CD4-positive, alpha-beta T cell treated with Interferon alpha-2 for 1 hour (primary cell): ENCODE measurements at regions not wholly inside any gene's neighbourhood (a gene's known extent, or its start where the extent isn't known, plus 50 kb on each side); places are given as distances from the start of the nearest gene placed in this dataset.

Experiments
- DNase-seq, 2 donors: peaks; one replicate each; pipeline ENCODE4 v3.0.0-alpha.2; 2020 to 2022

DNA sequence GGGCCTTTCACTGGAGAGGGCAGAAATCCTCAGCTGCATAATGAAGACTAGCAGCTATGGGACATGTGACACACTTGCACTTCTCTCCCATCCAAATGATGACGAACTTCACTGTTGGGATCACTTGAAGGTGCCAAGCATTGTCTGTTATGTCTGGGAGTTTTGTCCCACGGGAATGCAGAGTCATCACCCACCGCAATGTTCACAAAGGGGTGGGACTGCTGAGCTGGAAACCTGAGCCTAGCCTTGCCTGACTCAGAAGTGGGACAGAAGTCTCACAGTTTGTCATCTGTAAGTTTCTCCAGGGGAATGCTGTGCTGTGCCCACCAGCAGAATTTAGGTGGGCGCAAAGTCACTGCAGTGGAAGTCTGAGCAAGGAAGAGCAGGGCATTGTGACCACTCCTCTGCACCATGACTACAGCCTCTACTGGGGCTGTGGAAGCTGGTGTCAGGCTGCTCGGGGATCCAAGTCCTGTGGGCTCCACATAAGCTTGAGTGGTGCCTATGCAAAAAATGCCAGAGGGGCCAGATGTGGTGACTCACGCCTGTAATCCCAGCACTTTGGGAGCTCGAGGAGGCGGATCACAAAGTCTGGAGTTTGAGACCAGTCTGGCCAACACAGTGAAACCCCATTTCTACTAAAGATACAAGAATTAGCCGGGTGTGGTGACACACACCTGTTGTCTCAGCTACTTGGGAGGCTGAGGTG, 472.0 kb upstream of the CNTNAP2 start:
- DNase-seq, result no peak

DNA sequence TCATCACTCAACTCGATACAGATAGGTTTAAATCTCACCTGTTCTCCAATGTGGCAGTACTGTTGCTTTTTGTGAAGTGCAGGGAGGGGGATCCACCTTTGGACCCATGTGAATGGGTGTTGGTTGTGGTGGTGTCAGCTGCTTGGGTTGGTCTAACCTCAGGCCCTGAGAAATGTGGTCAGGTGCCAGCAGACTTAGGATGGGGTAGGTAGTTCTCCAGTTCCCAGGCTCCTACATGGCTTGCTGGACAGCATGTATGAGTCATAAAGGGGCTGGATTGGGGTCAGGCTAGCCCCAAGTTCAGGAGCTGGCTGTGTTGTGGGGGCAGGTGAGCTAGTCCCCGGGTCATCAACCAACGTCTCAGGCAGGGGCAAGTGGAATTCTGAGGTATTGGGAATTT, 472.6 kb upstream of the CNTNAP2 start:
- no peak for DNase-seq

DNA sequence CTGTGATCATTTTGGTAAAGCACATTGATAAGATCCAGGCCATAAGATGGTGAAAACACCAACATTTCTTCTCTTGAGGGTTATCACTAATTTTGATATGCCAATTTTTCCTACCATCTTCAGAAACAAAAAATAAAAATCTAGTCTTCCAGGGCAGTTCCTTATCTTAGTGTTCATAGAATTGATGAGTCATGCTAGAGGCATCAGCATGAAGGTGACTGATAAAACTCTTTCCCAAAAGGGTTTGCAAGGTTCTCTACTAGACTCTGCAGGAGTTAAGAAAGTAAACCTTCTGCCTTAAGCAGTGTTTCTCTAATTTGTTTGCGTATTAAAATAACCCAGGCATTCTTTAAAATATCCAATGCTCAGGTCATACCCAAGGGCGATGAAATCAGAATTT, 483.1 kb upstream of the CNTNAP2 start:
- DNase-seq, result no peak

DNA sequence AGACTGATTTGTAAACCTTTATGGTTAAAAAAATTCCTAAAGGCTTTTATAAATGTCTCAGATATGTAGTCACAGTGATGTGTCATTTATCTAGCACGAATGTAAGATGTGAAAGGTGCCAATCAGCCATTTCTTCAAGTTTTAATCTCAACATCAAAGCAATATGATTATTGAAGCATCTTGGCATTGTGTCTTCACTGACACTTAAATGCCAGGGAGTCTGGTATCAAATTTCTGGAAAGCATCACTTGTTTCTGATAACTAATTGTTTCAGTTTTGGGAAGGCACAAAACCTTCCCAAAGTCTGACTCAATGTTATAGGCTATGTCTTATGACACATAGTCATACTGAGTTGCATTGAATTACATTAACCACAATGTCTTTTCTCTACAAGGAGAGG, 492.0 kb upstream of the CNTNAP2 start:
- no peak for DNase-seq

DNA sequence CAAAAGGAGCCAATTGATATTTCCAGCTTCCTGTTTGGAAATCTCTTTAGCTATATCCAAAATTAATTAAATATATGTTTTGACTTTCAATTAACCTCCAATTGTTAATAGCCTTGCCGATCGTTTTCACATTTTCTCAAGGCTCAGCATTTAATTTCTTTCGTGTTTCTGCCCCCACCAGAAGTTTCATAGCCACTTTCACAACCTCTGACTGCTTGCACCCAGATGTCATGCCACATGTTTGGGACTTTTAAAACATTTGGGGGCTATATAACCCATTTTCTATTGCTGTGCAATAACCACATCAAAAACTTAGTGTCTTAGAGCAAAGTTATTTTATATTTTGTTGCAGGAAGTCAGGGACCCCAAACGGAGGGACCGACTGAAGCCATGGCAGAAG, 510.6 kb upstream of the CNTNAP2 start:
- no peak for DNase-seq

DNA sequence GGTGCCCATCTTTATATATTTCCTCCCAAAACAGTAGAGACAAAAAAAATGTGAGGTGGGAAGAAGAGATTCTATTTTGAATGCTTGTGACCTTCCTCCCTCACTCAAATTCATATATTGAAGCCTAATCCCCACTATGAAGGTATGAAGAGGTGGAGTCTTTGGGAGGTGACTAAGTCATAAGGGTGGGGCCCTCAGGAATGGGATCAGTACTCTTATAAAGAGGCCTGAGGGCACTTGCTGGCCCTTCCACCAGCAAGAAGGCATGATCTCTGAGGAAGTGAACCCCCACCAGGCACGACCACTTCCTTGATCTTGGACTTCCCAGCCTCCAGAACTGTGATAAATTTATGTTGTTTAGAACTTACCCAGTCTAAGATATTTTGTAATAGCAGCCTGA, 517.2 kb upstream of the CNTNAP2 start:
- DNase-seq, result no peak

DNA sequence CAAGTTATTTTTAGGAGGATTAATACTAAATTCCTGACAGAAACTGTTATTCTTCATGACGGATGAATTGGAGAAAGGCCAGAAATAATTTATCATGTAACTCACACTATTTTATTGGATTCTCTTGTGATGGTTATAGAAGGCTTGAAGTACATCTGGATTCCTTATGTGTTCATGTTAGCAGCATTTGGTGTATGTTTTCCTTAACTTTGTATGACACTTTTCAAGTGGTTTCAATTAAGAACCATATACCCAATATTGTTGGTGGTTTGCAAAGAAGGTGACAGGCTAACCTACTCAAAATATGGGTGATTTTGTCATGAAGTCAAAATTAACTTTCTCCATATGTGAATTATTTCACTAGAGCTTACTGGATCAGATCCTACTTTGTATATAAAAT, 532.2 kb upstream of the CNTNAP2 start:
- no peak for DNase-seq

DNA sequence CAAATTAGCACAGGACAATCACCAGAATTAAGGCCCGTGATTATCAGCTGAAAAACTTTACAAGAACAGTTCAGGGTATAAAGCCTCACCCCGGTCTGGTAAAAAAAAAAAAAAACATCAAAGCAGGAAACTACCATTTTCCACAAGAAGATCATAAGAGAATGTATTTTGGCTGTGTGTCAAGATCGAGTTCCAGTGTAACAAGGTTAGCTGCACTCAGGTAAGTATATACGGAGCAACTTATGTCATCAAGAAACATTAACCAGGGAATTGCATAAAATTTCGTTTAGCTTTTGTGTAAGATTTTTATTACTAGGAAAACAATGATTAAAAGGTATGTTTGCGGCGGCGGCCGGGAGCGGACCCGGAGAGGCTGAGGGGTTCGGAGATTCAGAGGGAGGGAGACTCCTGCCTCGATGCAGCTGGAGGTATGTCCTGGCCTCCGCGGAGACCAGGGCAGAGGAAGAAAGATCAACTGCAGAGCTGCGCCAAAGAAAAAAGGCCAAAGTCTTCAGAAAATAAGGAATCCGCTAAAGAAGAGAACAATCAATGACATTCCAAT, 533.8 kb upstream of the CNTNAP2 start:
- DNase-seq, result no peak

DNA sequence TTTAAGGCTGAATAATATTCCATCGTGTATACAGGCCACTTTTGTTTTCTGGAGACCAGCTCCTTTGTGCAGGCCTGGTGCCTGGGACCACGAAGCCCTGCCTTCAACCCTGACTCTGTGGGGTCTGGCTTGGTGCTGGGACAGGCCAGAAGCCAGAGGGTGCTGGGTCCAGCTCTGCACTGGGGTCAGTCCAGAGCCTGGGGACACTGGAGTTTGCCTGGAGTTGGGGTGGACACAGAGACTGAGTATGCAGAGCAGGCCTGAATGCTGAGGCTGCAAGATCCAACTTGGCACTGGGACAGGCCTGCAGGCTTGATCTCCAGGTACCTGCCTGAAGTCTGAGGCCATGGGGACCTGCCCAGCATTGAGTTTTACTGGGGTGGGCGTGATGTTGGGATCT, 558.8 kb upstream of the CNTNAP2 start:
- no peak for DNase-seq

DNA sequence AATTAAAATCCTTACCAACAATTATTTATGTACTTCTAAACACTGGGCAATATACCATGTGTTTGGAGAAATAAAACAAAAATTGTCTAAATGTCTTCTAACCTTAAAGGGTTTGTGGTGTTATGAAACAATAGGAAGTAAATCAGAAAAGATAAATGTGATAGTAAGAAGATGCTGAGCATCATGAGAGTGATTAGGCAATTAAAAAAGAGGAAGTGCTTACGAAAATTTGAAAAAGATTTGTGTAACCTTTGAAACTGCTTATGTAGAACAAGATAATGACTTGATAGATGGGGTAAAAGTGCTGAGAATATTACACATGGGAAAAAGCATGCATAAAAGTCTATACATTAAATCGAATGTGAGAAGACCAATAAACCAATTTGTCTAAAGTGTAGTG, 573.4 kb upstream of the CNTNAP2 start:
- DNase-seq, result no peak

DNA sequence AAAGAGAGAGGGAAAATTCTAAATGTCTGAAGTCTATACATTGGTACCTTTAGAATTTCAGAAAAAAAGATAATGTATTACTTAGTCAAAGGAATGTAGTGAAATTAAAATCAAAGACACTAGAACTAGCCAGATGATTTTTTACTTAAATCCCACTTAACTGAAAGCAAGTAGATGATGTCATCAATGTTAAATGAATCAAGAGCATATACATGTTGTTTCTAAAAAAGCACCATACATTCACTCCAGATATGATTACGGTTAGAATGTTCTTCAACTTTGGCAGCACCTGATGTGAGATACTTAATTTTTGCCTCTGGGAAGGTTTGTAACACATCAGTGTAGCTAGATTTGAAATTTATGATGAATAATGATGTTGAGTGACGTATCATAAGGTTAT, 576.7 kb upstream of the CNTNAP2 start:
- DNase-seq, result no peak

DNA sequence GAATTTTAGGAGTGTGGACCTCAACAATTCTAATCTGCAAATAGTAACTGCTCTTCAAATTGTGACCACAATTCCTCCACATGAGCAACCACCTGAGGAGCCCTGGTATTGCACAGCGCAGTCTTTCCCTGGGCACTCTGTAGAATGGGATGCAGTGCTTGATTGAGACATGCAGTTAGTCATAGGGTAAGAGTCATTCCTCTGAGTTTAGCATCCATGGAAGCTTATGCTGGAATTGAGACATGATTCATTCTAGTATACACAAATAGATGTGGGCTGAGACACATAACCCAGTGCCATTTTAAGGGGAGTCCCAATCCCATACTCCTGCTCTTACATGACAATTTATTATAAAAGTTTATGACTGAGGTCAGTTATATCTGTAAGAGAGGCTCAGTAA, 582.3 kb upstream of the CNTNAP2 start:
- DNase-seq, result no peak

DNA sequence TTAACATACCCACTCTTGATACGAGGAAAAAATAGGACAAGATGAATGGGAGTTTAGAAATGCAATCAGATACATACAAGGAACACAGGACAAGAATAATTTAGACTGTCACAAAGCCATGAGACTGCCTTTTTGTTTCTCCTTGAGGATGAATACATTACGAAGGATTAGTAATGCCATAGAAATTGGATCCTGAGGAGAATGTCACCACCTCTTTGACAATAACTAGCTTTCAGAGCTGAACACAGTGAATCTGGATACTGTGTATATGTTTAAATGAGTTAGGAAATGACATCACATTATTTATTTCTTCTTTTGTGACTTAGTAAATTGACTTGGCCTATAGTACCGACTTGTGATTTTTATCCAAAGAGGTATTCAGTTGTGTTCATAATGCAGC, 596.3 kb upstream of the CNTNAP2 start:
- DNase-seq, result no peak

DNA sequence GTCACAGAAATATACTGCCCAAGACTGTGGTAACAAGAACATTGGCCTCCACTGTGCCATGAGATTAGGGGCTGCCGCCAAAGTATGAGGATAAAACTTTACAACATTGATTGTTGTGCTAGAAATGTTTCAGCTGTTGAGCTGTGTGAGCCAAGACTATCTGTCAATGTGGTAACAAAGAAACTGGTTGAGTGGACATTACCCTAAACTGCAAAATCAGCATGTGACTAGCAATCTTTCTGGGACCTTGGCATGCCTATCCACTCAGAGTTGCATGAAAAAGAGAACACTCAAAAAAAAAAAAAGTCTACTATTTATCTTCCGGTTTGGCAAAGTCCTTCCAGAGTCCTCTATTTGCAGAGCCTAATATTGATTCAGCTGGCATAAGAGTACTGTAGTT, 605.6 kb upstream of the CNTNAP2 start:
- no peak for DNase-seq

DNA sequence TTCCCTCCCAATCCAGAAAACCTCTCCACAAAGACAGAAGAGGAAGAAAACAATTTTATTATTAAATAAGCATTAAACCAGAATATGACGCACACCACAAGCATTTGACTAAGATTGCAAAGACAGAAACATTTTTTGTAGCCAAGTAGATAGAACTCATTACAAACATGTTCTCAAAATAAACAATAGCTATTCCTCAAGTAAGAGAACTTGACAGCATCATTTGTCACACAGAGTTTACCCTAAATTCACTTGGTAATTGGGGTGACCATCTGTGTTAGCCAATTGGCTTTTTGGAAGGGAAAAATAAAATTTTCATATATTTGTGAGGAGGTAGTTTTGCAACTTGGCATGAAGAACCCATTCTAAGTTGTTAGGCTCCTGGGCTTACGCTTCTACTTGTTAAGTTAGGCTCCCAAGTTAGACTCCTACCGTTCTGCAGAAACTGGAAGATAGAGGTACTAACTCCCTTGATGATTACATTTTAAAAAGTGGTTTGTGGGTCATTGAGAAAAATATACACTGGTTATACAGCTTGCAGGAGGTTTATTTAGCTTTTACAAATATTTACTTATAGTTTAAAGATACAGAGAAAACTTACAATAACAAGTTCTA, 618.6 kb upstream of the CNTNAP2 start:
- no peak for DNase-seq

DNA sequence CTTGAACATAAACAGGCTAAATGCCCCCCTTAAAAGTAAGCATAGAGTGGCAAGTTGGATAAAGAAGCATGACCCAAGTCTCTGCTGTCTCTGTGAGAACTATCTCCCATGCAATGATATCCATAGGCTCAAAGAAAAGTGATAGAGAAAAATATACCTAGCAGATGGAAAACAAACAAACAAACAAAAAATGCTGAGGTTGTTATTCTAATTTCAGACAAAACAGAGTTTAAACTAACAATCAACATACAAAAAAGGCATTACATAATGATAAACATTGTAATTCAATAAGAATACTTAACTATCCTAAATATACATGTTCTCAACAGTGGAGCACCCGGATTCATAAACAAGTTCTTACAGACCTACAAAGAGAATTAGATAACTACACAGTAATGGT, 626.2 kb upstream of the CNTNAP2 start:
- no peak for DNase-seq

DNA sequence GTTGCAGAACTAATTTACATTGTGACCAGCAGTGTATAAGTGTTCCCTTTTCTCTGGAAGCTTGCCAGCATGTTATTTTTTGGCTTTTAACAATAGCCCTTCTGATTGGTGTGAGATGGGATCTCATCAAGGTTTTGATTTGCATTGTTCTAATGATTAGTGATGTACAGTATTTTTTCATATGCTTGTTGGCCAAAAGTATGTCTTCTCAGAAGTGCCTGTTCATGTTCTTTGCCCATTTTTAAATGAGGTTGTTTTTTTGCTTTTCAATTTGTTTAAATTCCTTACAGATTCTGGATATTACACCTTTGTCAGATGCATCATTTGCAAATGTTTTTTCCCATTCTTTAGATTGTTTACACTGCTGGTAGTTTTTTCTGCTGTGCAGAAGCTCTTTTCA, 627.0 kb upstream of the CNTNAP2 start:
- DNase-seq, result no peak

DNA sequence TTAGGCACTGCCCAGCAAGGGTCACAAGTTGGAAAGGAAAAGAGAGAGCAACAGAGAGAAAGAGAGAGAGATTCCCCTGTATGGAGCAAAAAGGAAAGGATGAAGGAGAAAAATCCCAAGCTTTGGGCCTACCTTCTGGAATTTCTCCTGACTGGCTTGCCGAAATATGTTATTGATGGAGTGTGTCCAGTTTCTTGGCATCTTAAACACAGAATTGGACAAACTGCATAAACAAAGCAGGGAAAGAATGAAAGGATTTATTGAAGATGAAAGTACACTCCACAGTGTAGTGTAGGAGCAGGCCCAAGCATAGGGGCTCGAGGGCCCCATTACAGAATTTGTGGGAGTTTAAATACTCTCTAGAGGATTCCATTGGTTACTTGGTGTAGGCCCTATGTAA, 627.8 kb upstream of the CNTNAP2 start:
- DNase-seq, result no peak

DNA sequence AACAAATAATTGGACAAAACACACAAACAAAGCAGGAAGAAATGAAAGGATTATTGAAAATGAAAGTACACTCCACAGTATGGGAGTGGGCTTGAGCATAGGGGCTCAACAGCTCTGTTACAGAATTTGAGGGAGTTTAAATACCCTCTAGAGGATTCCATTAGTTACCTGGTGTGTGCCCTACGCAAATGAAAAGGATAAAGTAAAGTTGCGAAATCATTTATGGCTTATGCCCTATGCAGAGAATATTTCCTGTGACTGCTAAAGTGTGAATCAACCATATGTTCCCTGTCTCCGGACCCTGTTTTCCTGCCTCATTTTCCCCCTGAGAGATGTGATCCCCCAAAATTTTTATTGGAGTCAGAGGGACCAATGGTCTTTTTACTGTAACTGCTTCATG, 634.6 kb upstream of the CNTNAP2 start:
- DNase-seq, result no peak

DNA sequence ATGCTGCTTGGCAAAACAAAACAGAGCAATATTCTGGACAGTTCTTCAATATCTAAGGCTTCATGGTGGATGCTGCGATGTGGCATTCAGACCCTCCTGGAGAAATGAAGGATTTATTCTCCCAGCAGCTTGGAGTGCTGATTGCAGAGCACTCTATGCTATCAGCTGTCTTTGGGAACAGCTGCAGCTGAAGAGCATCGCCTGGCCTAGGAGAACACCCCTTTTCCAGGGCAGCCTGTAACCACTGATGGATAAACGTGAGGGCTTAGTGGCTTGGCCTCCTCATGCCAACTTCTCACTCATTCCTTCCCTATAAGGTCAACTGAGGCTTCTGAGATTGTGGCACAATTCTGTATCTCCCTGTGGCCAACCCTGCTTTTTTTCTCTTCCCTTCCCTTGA, 638.1 kb upstream of the CNTNAP2 start:
- DNase-seq, result no peak

DNA sequence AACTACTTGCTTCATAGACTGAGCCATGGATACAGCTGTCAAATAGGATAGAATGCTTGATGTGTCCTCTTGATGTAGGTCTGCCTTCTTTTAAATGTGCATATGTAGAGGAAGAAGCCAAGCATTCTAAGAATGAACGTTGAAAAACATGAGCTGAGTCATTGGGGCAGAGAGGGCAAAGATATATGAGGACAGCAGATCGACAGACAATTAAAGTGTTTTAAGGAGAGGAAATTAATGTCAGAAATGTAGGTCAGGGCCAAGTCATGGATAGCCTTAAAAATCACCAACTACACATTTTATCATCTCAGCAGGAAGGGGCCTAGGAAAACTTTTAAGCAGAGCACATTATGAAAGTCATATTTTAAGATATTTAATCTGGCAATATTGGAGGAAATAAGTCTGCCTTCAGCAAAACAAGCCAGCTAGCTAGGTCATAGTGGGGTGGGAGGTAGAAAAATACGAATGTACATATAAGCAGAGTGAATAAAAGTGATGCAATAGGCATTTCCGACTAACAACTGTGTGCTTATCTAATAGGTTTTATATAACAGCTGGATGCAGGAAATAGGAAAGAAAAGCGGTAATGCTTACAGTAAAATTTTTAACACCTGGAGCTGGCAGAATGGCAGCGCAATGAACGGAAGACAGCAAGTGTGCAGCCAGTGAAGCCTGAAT, 638.3 kb upstream of the TPK1 start:
- no peak for DNase-seq

DNA sequence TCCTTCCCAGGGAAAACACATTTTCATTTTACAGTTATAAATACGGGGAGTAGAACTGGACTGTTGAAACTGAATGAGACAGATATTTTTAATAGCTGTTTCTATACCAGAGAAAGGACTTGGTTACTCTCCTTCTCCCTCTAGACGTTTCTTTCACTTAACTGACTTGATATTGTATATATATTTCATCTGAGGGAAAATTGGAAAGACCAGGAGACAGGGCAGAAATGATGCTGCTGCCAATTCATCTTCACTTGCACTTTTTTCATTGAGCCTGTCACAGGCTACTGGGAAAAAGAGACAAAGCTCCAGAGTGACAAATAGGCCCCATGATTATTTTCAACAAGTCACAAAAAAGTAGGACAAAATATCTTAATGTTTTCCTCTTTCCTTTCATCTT, 636.0 kb upstream of the TPK1 start:
- DNase-seq, result no peak

DNA sequence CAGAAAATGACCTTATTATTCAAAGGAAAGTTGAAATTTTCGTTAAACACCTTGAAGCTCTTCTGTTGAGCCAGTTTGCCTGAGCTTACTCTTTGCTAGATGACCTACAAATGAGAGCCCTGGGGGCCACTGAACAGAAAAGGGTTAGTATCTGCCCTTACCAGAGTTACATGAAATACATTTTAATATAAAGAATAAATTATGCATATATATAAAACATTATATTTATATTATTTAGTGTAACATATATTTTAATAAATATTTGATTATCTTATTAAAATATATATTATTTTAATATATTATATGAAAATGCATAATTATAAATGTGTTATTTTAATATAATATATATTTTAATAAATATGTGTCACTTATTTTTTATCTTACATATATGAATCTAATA, 628.4 kb upstream of the TPK1 start:
- DNase-seq, result no peak

DNA sequence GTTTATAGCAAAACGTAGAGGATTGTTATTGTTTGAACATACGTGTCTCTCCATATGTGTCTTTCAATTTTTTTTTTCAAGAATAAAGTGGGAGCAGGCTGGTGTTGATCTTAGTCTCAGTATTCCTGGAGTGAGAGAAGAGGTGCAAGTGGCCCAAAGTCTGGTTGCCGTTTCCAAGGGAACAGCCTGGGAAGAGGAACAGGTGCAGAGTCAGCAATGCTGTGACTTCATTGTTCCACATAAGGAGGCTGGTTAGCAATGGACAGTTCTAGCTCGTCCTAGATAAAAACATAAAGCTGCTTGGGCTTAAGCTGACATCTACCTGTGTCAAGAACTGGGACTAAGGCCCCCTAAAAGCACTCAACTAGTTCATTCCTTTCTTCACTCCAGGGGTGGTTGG, 626.6 kb upstream of the TPK1 start:
- DNase-seq, result no peak
